ENCODE measurements at regions not wholly inside any gene's neighbourhood (a gene's known extent, or its start where the extent isn't known, plus 50 kb on each side); places are given as distances from the start of the nearest gene placed in this dataset.

DNA sequence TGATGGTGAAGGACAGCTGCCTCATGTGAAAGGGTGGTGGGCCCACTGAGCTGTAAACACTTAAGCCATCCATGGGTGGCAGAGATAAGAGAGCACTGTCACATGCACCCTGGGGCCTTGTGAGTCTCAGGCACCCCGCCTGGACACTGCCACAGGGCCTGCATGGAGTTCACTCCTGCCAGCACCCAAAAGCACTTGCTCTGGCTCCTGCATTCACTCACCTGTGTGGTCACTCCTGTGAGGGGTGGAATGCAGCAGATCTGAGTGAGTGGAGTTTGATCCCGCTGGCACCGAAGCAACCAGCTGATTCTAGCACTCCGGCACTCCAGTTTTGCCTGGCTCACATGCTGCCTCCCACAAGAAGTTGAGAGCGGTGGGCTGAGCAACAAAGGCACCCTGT lies 1142.1 kb upstream of the PRMT6 start:
- BruUV-seq (replicated peaks), result no TSS peak
- ChIA-PET CTCF (no interaction called here), POLR2A (no interaction called here)
- H3K27me3 ChIP-seq (ENCODE audit: control insufficient read depth, insufficient read depth, low read length), result no peaks in the 10 kb centered on the region
- intact Hi-C loops (cut with micrococcal nuclease; ENCODE audit: unreplicated experiment) (no loop called here), in situ Hi-C loops (cut with HindIII; ENCODE audit: low pct_unique_long_range_greater_than_20kb, low sequenced_read_pairs) (no loop called here)
- H3K4me3 ChIP-seq (ENCODE audit: low read depth in 2 of 2, low read length in 2 of 2), result no peak overlapping the region
- ATAC-seq (no peak), DNase-seq (ENCODE audit: low read depth, low spot score) (no peak)
- no peaks in the 10 kb centered on the region for H3K4me1 ChIP-seq (ENCODE audit: control insufficient read depth, insufficient read depth, low read length)
- H3K9me3 ChIP-seq (ENCODE audit: control insufficient read depth, insufficient read depth, low read depth, low read length), result no peaks in the 10 kb centered on the region
- no peak overlapping the region for H3K27ac ChIP-seq (ENCODE audit: low read length)
- TF ChIP-seq TCF7L2 (IDR thresholded peaks at IDR 0.05; ENCODE audit: low read depth, low read length) (no peak), POLR2AphosphoS5 (IDR thresholded peaks at IDR 0.05; ENCODE audit: low read depth, low read length) (no peak)
- TF ChIP-seq, protein P1, sequence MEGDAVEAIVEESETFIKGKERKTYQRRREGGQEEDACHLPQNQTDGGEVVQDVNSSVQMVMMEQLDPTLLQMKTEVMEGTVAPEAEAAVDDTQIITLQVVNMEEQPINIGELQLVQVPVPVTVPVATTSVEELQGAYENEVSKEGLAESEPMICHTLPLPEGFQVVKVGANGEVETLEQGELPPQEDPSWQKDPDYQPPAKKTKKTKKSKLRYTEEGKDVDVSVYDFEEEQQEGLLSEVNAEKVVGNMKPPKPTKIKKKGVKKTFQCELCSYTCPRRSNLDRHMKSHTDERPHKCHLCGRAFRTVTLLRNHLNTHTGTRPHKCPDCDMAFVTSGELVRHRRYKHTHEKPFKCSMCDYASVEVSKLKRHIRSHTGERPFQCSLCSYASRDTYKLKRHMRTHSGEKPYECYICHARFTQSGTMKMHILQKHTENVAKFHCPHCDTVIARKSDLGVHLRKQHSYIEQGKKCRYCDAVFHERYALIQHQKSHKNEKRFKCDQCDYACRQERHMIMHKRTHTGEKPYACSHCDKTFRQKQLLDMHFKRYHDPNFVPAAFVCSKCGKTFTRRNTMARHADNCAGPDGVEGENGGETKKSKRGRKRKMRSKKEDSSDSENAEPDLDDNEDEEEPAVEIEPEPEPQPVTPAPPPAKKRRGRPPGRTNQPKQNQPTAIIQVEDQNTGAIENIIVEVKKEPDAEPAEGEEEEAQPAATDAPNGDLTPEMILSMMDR (IDR thresholded peaks at IDR 0.05), result no peak
- no peaks in the 10 kb centered on the region for H3K36me3 ChIP-seq (ENCODE audit: control insufficient read depth, insufficient read depth, low read length)

DNA sequence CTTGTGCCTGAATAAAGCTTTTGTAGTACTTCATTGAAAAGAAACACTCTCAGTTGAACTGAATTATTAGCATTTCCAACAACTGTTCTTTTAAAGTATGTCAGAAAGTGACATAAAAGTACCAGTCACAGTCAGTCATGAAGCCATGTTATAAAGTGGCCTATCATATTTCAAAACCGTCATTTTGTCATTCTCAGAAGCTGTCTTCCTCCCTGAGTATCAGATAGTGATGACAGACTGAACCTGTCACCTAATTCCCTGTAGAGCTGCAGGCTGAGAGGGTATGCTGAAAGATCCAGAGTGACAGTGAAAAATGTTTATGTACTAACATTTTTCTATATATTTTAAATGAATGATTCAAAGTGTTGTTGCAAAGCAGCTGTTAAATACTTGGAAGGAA lies 1121.7 kb upstream of the PRMT6 start:
- ATAC-seq (no peak), DNase-seq (ENCODE audit: low read depth, low spot score) (no peak)
- Histone ChIP-seq H3K9me3 (ENCODE audit: control insufficient read depth, insufficient read depth, low read depth, low read length) (no peaks in the 10 kb centered on the region), H3K4me1 (ENCODE audit: control insufficient read depth, insufficient read depth, low read length) (no peaks in the 10 kb centered on the region), H3K4me3 (ENCODE audit: low read depth in 2 of 2, low read length in 2 of 2) (no peak overlapping the region), H3K36me3 (ENCODE audit: control insufficient read depth, insufficient read depth, low read length) (no peaks in the 10 kb centered on the region), H3K27me3 (ENCODE audit: control insufficient read depth, insufficient read depth, low read length) (no peaks in the 10 kb centered on the region), H3K27ac (ENCODE audit: low read length) (no peak overlapping the region)
- ChIA-PET POLR2A (no interaction called here), CTCF (no interaction called here)
- intact Hi-C loops (cut with micrococcal nuclease; ENCODE audit: unreplicated experiment) (no loop called here), in situ Hi-C loops (cut with HindIII; ENCODE audit: low pct_unique_long_range_greater_than_20kb, low sequenced_read_pairs) (no loop called here)
- TF ChIP-seq, protein P2, sequence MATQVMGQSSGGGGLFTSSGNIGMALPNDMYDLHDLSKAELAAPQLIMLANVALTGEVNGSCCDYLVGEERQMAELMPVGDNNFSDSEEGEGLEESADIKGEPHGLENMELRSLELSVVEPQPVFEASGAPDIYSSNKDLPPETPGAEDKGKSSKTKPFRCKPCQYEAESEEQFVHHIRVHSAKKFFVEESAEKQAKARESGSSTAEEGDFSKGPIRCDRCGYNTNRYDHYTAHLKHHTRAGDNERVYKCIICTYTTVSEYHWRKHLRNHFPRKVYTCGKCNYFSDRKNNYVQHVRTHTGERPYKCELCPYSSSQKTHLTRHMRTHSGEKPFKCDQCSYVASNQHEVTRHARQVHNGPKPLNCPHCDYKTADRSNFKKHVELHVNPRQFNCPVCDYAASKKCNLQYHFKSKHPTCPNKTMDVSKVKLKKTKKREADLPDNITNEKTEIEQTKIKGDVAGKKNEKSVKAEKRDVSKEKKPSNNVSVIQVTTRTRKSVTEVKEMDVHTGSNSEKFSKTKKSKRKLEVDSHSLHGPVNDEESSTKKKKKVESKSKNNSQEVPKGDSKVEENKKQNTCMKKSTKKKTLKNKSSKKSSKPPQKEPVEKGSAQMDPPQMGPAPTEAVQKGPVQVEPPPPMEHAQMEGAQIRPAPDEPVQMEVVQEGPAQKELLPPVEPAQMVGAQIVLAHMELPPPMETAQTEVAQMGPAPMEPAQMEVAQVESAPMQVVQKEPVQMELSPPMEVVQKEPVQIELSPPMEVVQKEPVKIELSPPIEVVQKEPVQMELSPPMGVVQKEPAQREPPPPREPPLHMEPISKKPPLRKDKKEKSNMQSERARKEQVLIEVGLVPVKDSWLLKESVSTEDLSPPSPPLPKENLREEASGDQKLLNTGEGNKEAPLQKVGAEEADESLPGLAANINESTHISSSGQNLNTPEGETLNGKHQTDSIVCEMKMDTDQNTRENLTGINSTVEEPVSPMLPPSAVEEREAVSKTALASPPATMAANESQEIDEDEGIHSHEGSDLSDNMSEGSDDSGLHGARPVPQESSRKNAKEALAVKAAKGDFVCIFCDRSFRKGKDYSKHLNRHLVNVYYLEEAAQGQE (IDR thresholded peaks at IDR 0.05; ENCODE audit: insufficient read depth in 1 of 2, low read depth in 2 of 2, low read length in 1 of 2), result no peak
- TF ChIP-seq POLR2AphosphoS5 (IDR thresholded peaks at IDR 0.05; ENCODE audit: low read depth, low read length) (no peak), TCF7L2 (IDR thresholded peaks at IDR 0.05; ENCODE audit: low read depth, low read length) (no peak), SIN3A (IDR thresholded peaks at IDR 0.05; ENCODE audit: borderline replicate concordance, insufficient read depth, low read depth, low read length) (no peak)
- TF ChIP-seq, protein P1 (IDR thresholded peaks at IDR 0.05), result no peak
- BruUV-seq (replicated peaks), result no TSS peak

DNA sequence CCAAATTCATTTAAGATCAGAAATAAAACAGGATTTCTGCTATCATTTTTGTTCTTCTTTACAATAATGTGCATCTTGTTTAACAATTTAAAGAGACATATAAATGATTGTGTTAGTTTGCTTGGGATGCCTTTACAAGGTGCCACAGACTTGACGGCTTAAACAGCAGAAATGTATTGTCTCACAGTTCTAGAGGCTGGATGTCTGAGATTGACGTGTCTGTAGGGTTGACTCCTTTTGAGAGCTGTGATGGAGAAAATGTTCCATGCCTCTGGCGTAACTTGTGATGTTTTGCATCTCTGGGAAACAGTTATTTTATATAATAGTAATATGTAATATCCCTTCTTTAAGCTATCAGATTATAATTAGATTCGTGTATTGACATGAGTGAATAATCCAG lies 1091.6 kb upstream of the PRMT6 start:
- ATAC-seq (no peak), DNase-seq (ENCODE audit: low read depth, low spot score) (no peak)
- Histone ChIP-seq H3K4me3 (ENCODE audit: low read depth in 2 of 2, low read length in 2 of 2) (no peak overlapping the region), H3K9me3 (ENCODE audit: control insufficient read depth, insufficient read depth, low read depth, low read length) (no peaks in the 10 kb centered on the region), H3K27me3 (ENCODE audit: control insufficient read depth, insufficient read depth, low read length) (no peaks in the 10 kb centered on the region), H3K36me3 (ENCODE audit: control insufficient read depth, insufficient read depth, low read length) (no peaks in the 10 kb centered on the region), H3K4me1 (ENCODE audit: control insufficient read depth, insufficient read depth, low read length) (no peaks in the 10 kb centered on the region), H3K27ac (ENCODE audit: low read length) (no peak overlapping the region)
- ChIA-PET CTCF (no interaction called here), POLR2A (no interaction called here)
- intact Hi-C loops (cut with micrococcal nuclease; ENCODE audit: unreplicated experiment), result no loop called here
- TF ChIP-seq, protein P2 (IDR thresholded peaks at IDR 0.05; ENCODE audit: insufficient read depth in 1 of 2, low read depth in 2 of 2, low read length in 1 of 2), result no peak
- TF ChIP-seq, protein P1 (IDR thresholded peaks at IDR 0.05), result no peak
- TF ChIP-seq TCF7L2 (IDR thresholded peaks at IDR 0.05; ENCODE audit: low read depth, low read length), result no peak
- in situ Hi-C loops (cut with HindIII; ENCODE audit: low pct_unique_long_range_greater_than_20kb, low sequenced_read_pairs), result no loop called here
- no TSS peak for BruUV-seq (replicated peaks)

All from Panc1 (cell line).